HAP-1 (cell line): ENCODE measurements at regions not wholly inside any gene's neighbourhood (a gene's known extent, or its start where the extent isn't known, plus 50 kb on each side); places are given as distances from the start of the nearest gene placed in this dataset.

Experiments used
- DNase-seq, 2 experiments: peaks; one replicate each; pipeline ENCODE4 v3.0.0-alpha.2; 2016 to 2020; ENCODE audit warnings: low spot score in 2 of 2
- H3K27me3 ChIP-seq: fragments of 250-450 bp; sonication (Bioruptor Pico); 2 replicates; pipeline ENCODE4 v1.5.1; 2020; ENCODE audit warnings: low read depth, mild to moderate bottlenecking, moderate library complexity
- H3K36me3 ChIP-seq: fragments of 250-450 bp; sonication (Bioruptor Pico); replicated peaks from 2 replicates; pipeline ENCODE4 v1.5.1; 2020; ENCODE audit warnings: mild to moderate bottlenecking
- H3K4me1 ChIP-seq: fragments of 250-450 bp; sonication (Bioruptor Pico); 2 replicates; pipeline ENCODE4 v1.5.1; 2020; ENCODE audit warnings: mild to moderate bottlenecking
- H3K4me3 ChIP-seq: fragments of 250-450 bp; sonication (Bioruptor Pico); 2 replicates; pipeline ENCODE4 v1.5.1; 2020; ENCODE audit warnings: mild to moderate bottlenecking, moderate library complexity
- H3K9me3 ChIP-seq: fragments of 250-450 bp; sonication (Bioruptor Pico); 2 replicates; pipeline ENCODE4 v1.5.1; 2020; ENCODE audit warnings: mild to moderate bottlenecking, moderate library complexity
- in situ Hi-C: fragments of 300-500 bp; cut with MboI; formaldehyde crosslinking; loops from 3 replicates; pipeline ENCODE4 v1.14.3; 2020; ENCODE audit warnings: low sequenced_read_pairs, inconsistent platforms, mixed read lengths

- Histone ChIP-seq H3K27me3 (0 out of 2 replicates have a peak, but pooled peaks cover 2% of the 10 kb centered on the region), H3K9me3 (no peaks in the 10 kb centered on the region), H3K4me3 (no peak overlapping the region), H3K36me3 (no peaks in the 10 kb centered on the region), H3K4me1 (no peaks in the 10 kb centered on the region)
- in situ Hi-C loops = no loop called here
- no peak for DNase-seq
Measured at GRCh38 chr4:24007860-24008261, 118.0 kb upstream of the PPARGC1A start.

GRCh38 chr4:24006269-24006668 lies 116.4 kb upstream of the PPARGC1A start:
- Histone ChIP-seq H3K27me3 (0 out of 2 replicates have a peak, but pooled peaks cover 2% of the 10 kb centered on the region), H3K9me3 (no peaks in the 10 kb centered on the region), H3K4me3 (no peak overlapping the region), H3K4me1 (no peaks in the 10 kb centered on the region), H3K36me3 (no peaks in the 10 kb centered on the region)
- no peak for DNase-seq
- in situ Hi-C loops = no loop called here

- Histone ChIP-seq H3K4me3 (no peak overlapping the region), H3K9me3 (no peaks in the 10 kb centered on the region), H3K4me1 (no peaks in the 10 kb centered on the region), H3K36me3 (no peaks in the 10 kb centered on the region), H3K27me3 (0 out of 2 replicates have a peak, but pooled peaks cover 2% of the 10 kb centered on the region)
- in situ Hi-C loops = no loop called here
- DNase-seq = no peak
Measured at GRCh38 chr4:24003926-24004325, 114.1 kb upstream of the PPARGC1A start.

GRCh38 chr4:24003496-24003895 lies 113.6 kb upstream of the PPARGC1A start:
- no peak overlapping the region for H3K4me3 ChIP-seq
- no peaks in the 10 kb centered on the region for H3K9me3 ChIP-seq
- DNase-seq = no peak
- no peaks in the 10 kb centered on the region for H3K4me1 ChIP-seq
- no peaks in the 10 kb centered on the region for H3K36me3 ChIP-seq
- in situ Hi-C loops = no loop called here
- H3K27me3 ChIP-seq = 0 out of 2 replicates have a peak, but pooled peaks cover 2% of the 10 kb centered on the region

- Histone ChIP-seq H3K9me3 (no peaks in the 10 kb centered on the region), H3K27me3 (0 out of 2 replicates have a peak, but pooled peaks cover 2% of the 10 kb centered on the region), H3K4me3 (no peak overlapping the region), H3K36me3 (no peaks in the 10 kb centered on the region), H3K4me1 (no peaks in the 10 kb centered on the region)
- in situ Hi-C loops = no loop called here
- DNase-seq = no peak
Measured at GRCh38 chr4:24002330-24002966, 112.6 kb upstream of the PPARGC1A start.

- Histone ChIP-seq H3K4me1 (no peaks in the 10 kb centered on the region), H3K4me3 (no peak overlapping the region), H3K27me3 (0 out of 2 replicates have a peak, but pooled peaks cover 2% of the 10 kb centered on the region), H3K36me3 (no peaks in the 10 kb centered on the region), H3K9me3 (no peaks in the 10 kb centered on the region)
- DNase-seq = no peak
- in situ Hi-C loops = no loop called here
Measured at GRCh38 chr4:24001486-24002329, 111.9 kb upstream of the PPARGC1A start.

GRCh38 chr4:24000470-24000831 lies 110.6 kb upstream of the PPARGC1A start:
- no peak for DNase-seq
- H3K4me3 ChIP-seq = no peak overlapping the region
- H3K27me3 ChIP-seq = 0 out of 2 replicates have a peak, but pooled peaks cover 2% of the 10 kb centered on the region
- H3K9me3 ChIP-seq = no peaks in the 10 kb centered on the region
- in situ Hi-C loops = no loop called here
- no peaks in the 10 kb centered on the region for H3K36me3 ChIP-seq
- no peaks in the 10 kb centered on the region for H3K4me1 ChIP-seq

GRCh38 chr4:23999714-24000469 lies 110.0 kb upstream of the PPARGC1A start:
- DNase-seq = no peak
- in situ Hi-C loops = no loop called here
- Histone ChIP-seq H3K27me3 (0 out of 2 replicates have a peak, but pooled peaks cover 2% of the 10 kb centered on the region), H3K4me3 (no peak overlapping the region), H3K9me3 (no peaks in the 10 kb centered on the region), H3K4me1 (no peaks in the 10 kb centered on the region), H3K36me3 (no peaks in the 10 kb centered on the region)

GRCh38 chr4:23993373-23993772 lies 103.5 kb upstream of the PPARGC1A start:
- in situ Hi-C loops = no loop called here
- Histone ChIP-seq H3K27me3 (no peaks in the 10 kb centered on the region), H3K4me1 (no peaks in the 10 kb centered on the region), H3K36me3 (no peaks in the 10 kb centered on the region), H3K9me3 (no peaks in the 10 kb centered on the region), H3K4me3 (no peak overlapping the region)
- DNase-seq = no peak

GRCh38 chr4:23991444-23991843 lies 101.6 kb upstream of the PPARGC1A start:
- Histone ChIP-seq H3K36me3 (no peaks in the 10 kb centered on the region), H3K9me3 (no peaks in the 10 kb centered on the region), H3K4me1 (no peaks in the 10 kb centered on the region), H3K4me3 (no peak overlapping the region), H3K27me3 (no peaks in the 10 kb centered on the region)
- in situ Hi-C loops = no loop called here
- DNase-seq = no peak

- H3K4me3 ChIP-seq = no peak overlapping the region
- H3K9me3 ChIP-seq = no peaks in the 10 kb centered on the region
- H3K4me1 ChIP-seq = no peaks in the 10 kb centered on the region
- in situ Hi-C loops = no loop called here
- H3K36me3 ChIP-seq = no peaks in the 10 kb centered on the region
- no peaks in the 10 kb centered on the region for H3K27me3 ChIP-seq
- DNase-seq = no peak
Measured at GRCh38 chr4:23986270-23986669, 96.4 kb upstream of the PPARGC1A start.

- Histone ChIP-seq H3K4me1 (no peaks in the 10 kb centered on the region), H3K9me3 (no peaks in the 10 kb centered on the region), H3K36me3 (no peaks in the 10 kb centered on the region), H3K27me3 (no peaks in the 10 kb centered on the region), H3K4me3 (no peak overlapping the region)
- DNase-seq = no peak
- in situ Hi-C loops = no loop called here
Measured at GRCh38 chr4:23981328-23981727, 91.5 kb upstream of the PPARGC1A start.

- DNase-seq = no peak
- no peaks in the 10 kb centered on the region for H3K4me1 ChIP-seq
- no peaks in the 10 kb centered on the region for H3K27me3 ChIP-seq
- no peaks in the 10 kb centered on the region for H3K9me3 ChIP-seq
- in situ Hi-C loops = no loop called here
- H3K36me3 ChIP-seq = no peaks in the 10 kb centered on the region
- no peak overlapping the region for H3K4me3 ChIP-seq
Measured at GRCh38 chr4:23979534-23979933, 89.7 kb upstream of the PPARGC1A start.

- no peak for DNase-seq
- Histone ChIP-seq H3K4me3 (no peak overlapping the region), H3K4me1 (no peaks in the 10 kb centered on the region), H3K27me3 (no peaks in the 10 kb centered on the region; the same call in 1 of the 2 replicates), H3K36me3 (no peaks in the 10 kb centered on the region), H3K9me3 (no peaks in the 10 kb centered on the region)
- in situ Hi-C loops = no loop called here
Measured at GRCh38 chr4:23978002-23978401, 88.2 kb upstream of the PPARGC1A start.
